ENCODE measurements at regions not wholly inside any gene's neighbourhood (a gene's known extent, or its start where the extent isn't known, plus 50 kb on each side); places are given as distances from the start of the nearest gene placed in this dataset.

DNA sequence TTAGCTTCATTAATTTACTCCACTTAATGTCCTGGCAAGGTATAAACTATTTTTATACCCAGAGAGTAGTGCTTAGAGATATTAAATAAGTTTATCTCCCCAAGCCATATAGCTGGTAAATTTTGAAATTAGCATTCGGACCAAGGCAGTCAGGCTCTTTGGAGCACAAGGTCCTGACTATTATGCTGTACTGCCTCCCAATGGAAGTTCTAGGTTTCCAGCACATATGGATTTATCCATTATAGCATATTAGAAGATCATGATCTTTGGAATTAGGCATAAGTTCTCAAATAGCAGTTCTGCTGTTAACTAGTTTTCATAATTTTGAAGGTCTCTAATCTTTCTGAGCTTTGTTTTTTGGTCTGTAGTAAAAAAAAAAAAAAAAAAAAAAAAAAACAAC is 835.3 kb upstream of the EPHA7 start:
- Histone ChIP-seq H3K36me3 (no peaks in the 10 kb centered on the region), H3K4me3 (no peak overlapping the region), H3K4me2 (no peak overlapping the region), H3K79me2 (ENCODE audit: low read depth) (no peaks in the 10 kb centered on the region), H2AFZ (replicated peaks) (no peak overlapping the region), H3K9me3 (ENCODE audit: low read depth) (no peaks in the 10 kb centered on the region), H3K9ac (no peak overlapping the region), H3K27me3 (no peaks in the 10 kb centered on the region), H3K27ac (no peak overlapping the region), H3F3A (ENCODE audit: low read depth) (peaks cover 9% of the 10 kb centered on the region), H3K4me1 (peaks cover 6% of the 10 kb centered on the region), H4K20me1 (ENCODE audit: low read depth) (no peaks in the 10 kb centered on the region)
- H3K27me3 Mint-ChIP-seq (ENCODE audit: insufficient read depth, low read depth) = no peaks in the 10 kb centered on the region
- peak; percentile 43 for DNase-seq (ENCODE audit: low spot score)
- peaks cover 3% of the 10 kb centered on the region for H3K9me3 Mint-ChIP-seq
- H3K27ac Mint-ChIP-seq = no peak overlapping the region
- no peaks in the 10 kb centered on the region for H3K4me1 Mint-ChIP-seq
- H3K36me3 Mint-ChIP-seq = peaks cover 2% of the 10 kb centered on the region
- TF ChIP-seq EZH2phosphoT487 (IDR thresholded peaks at IDR 0.05) (no peak), EZH2 (IDR thresholded peaks at IDR 0.05) (no peak)
- TF ChIP-seq, protein P1, sequence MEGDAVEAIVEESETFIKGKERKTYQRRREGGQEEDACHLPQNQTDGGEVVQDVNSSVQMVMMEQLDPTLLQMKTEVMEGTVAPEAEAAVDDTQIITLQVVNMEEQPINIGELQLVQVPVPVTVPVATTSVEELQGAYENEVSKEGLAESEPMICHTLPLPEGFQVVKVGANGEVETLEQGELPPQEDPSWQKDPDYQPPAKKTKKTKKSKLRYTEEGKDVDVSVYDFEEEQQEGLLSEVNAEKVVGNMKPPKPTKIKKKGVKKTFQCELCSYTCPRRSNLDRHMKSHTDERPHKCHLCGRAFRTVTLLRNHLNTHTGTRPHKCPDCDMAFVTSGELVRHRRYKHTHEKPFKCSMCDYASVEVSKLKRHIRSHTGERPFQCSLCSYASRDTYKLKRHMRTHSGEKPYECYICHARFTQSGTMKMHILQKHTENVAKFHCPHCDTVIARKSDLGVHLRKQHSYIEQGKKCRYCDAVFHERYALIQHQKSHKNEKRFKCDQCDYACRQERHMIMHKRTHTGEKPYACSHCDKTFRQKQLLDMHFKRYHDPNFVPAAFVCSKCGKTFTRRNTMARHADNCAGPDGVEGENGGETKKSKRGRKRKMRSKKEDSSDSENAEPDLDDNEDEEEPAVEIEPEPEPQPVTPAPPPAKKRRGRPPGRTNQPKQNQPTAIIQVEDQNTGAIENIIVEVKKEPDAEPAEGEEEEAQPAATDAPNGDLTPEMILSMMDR (IDR thresholded peaks at IDR 0.05) = peak; percentile 61
- H3K4me3 Mint-ChIP-seq = no peak overlapping the region

- no peaks in the 10 kb centered on the region for H3K27me3 ChIP-seq
- H3K4me1 ChIP-seq = peaks cover 6% of the 10 kb centered on the region
- Mint-ChIP-seq H3K4me1 (no peaks in the 10 kb centered on the region), H3K4me3 (no peak overlapping the region), H3K27ac (no peak overlapping the region), H3K27me3 (ENCODE audit: insufficient read depth, low read depth) (peaks cover 3% of the 10 kb centered on the region), H3K36me3 (no peaks in the 10 kb centered on the region), H3K9me3 (peaks cover 2% of the 10 kb centered on the region)
- H3K9ac ChIP-seq = no peak overlapping the region
- H3K9me3 ChIP-seq (ENCODE audit: low read depth) = no peaks in the 10 kb centered on the region
- H4K20me1 ChIP-seq (ENCODE audit: low read depth) = no peaks in the 10 kb centered on the region
- H2AFZ ChIP-seq (replicated peaks) = peak overlapping the region; percentile 63
- no peaks in the 10 kb centered on the region for H3K79me2 ChIP-seq (ENCODE audit: low read depth)
- peak; percentile 3 for DNase-seq (ENCODE audit: low spot score)
- peaks cover 9% of the 10 kb centered on the region for H3F3A ChIP-seq (ENCODE audit: low read depth)
- TF ChIP-seq EZH2phosphoT487 (IDR thresholded peaks at IDR 0.05) (no peak), EZH2 (IDR thresholded peaks at IDR 0.05) (no peak)
- TF ChIP-seq, protein P1 (IDR thresholded peaks at IDR 0.05) = no peak
- H3K4me2 ChIP-seq = no peak overlapping the region
- no peaks in the 10 kb centered on the region for H3K36me3 ChIP-seq
- H3K4me3 ChIP-seq = no peak overlapping the region
- H3K27ac ChIP-seq = no peak overlapping the region
Observed at GRCh38 chr6:94251878-94252277, 832.5 kb upstream of the EPHA7 start.

GRCh38 chr6:94245395-94245794 is 826.0 kb upstream of the EPHA7 start:
- Histone ChIP-seq H3K27ac (no peak overlapping the region), H3K9ac (no peak overlapping the region), H3K79me2 (ENCODE audit: low read depth) (no peaks in the 10 kb centered on the region), H3K27me3 (no peaks in the 10 kb centered on the region), H2AFZ (replicated peaks) (no peak overlapping the region), H3K4me2 (no peak overlapping the region), H3F3A (ENCODE audit: low read depth) (no peaks in the 10 kb centered on the region), H4K20me1 (ENCODE audit: low read depth) (no peaks in the 10 kb centered on the region), H3K9me3 (ENCODE audit: low read depth) (no peaks in the 10 kb centered on the region), H3K4me1 (peaks cover 9% of the 10 kb centered on the region), H3K36me3 (no peaks in the 10 kb centered on the region), H3K4me3 (no peak overlapping the region)
- peak; percentile 21 for DNase-seq (ENCODE audit: low spot score)
- no peak overlapping the region for H3K27ac Mint-ChIP-seq
- H3K36me3 Mint-ChIP-seq = peaks cover 3% of the 10 kb centered on the region
- peaks cover 3% of the 10 kb centered on the region for H3K27me3 Mint-ChIP-seq (ENCODE audit: insufficient read depth, low read depth)
- H3K9me3 Mint-ChIP-seq = peaks cover 18% of the 10 kb centered on the region
- H3K4me3 Mint-ChIP-seq = no peak overlapping the region
- no peaks in the 10 kb centered on the region for H3K4me1 Mint-ChIP-seq
- TF ChIP-seq EZH2phosphoT487 (IDR thresholded peaks at IDR 0.05) (no peak), EZH2 (IDR thresholded peaks at IDR 0.05) (no peak)
- TF ChIP-seq, protein P1 (IDR thresholded peaks at IDR 0.05) = no peak

Data from neural progenitor cell (in vitro differentiated cells).